Smooth muscle cell (in vitro differentiated cells): ENCODE measurements at regions not wholly inside any gene's neighbourhood (a gene's known extent, or its start where the extent isn't known, plus 50 kb on each side); places are given as distances from the start of the nearest gene placed in this dataset.

Experiments
- DNase-seq: peaks from one replicate; lab custom pipeline; 2025; ENCODE audit not compliant: unreplicated experiment; lab: John Stamatoyannopoulos, UW
- H2AFZ ChIP-seq: fragments of 200-600 bp; sonication (generic); 2 replicates; pipeline ENCODE4 v1.6.0; 2016; ENCODE audit warnings: antibody characterized with exemption, low read depth, mild to moderate bottlenecking
- H3F3A ChIP-seq: fragments of 200-600 bp; sonication (generic); 2 replicates; pipeline ENCODE4 v1.6.0; 2017; ENCODE audit warnings: antibody characterized with exemption, low read depth
- H3K27ac ChIP-seq: fragments of 200-600 bp; sonication (generic); 2 replicates; pipeline ENCODE4 v1.5.1; 2016; ENCODE audit warnings: low read depth, mild to moderate bottlenecking
- H3K27me3 ChIP-seq: fragments of 200-600 bp; sonication (generic); 2 replicates; pipeline ENCODE4 v1.6.1; 2016; ENCODE audit warnings: low read depth, mild to moderate bottlenecking
- H3K36me3 ChIP-seq: fragments of 200-600 bp; sonication (generic); 2 replicates; pipeline ENCODE4 v1.5.1; 2016; ENCODE audit warnings: low read depth
- H3K4me1 ChIP-seq: fragments of 200-600 bp; sonication (generic); 2 replicates; pipeline ENCODE4 v1.5.1; 2016; ENCODE audit warnings: low read depth
- H3K4me2 ChIP-seq: fragments of 200-600 bp; sonication (generic); 2 replicates; pipeline ENCODE4 v1.6.0; 2016; ENCODE audit warnings: mild to moderate bottlenecking
- H3K4me3 ChIP-seq: fragments of 200-600 bp; sonication (generic); 2 replicates; pipeline ENCODE4 v1.5.1; 2016; ENCODE audit warnings: mild to moderate bottlenecking
- H3K79me2 ChIP-seq: fragments of 200-600 bp; sonication (generic); 2 replicates; pipeline ENCODE4 v1.6.0; 2016; ENCODE audit warnings: low read depth, mild to moderate bottlenecking
- H3K9ac ChIP-seq: fragments of 200-600 bp; sonication (generic); 2 replicates; pipeline ENCODE4 v1.6.0; 2016; ENCODE audit warnings: low read depth
- H3K9me3 ChIP-seq: fragments of 200-600 bp; sonication (generic); replicated peaks from 2 replicates; pipeline ENCODE4 v1.5.1; 2016; ENCODE audit warnings: low read depth
- H4K20me1 ChIP-seq: fragments of 200-600 bp; sonication (generic); 2 replicates; pipeline ENCODE4 v1.6.0; 2016; ENCODE audit warnings: low read depth
- CTCF ChIP-seq: fragments of 200-600 bp; sonication (generic); IDR thresholded peaks from 2 replicates; pipeline ENCODE4 v1.5.1; 2017; ENCODE audit warnings: borderline replicate concordance, mild to moderate bottlenecking, antibody characterized with exemption; ENCODE audit not compliant: insufficient read depth, poor library complexity, severe bottlenecking
- WGBS: methylation state at CpG from one replicate; pipeline ENCODE4 v1.1.7; 2016; ENCODE audit warnings: low lambda C conversion rate; 5-methylcytosine and 5-hydroxymethylcytosine counted together

GRCh38 chr14:104284636-104285507 is 146.5 kb downstream of the KIF26A start:
- H3K4me2 ChIP-seq, result no peak overlapping the region
- no peaks in the 10 kb centered on the region for H3K79me2 ChIP-seq
- H3K27ac ChIP-seq, result no peak overlapping the region
- H4K20me1 ChIP-seq, result no peaks in the 10 kb centered on the region
- no peak overlapping the region for H2AFZ ChIP-seq
- H3K27me3 ChIP-seq, result no peaks in the 10 kb centered on the region
- TF ChIP-seq CTCF, result no peak
- no peaks in the 10 kb centered on the region for H3K9me3 ChIP-seq
- WGBS, result 88% methylated on average over 29 of the region's 29 CpGs
- H3F3A ChIP-seq, result no peaks in the 10 kb centered on the region
- H3K4me3 ChIP-seq, result no peak overlapping the region
- DNase-seq, result no peak
- no peak overlapping the region for H3K9ac ChIP-seq
- no peaks in the 10 kb centered on the region for H3K36me3 ChIP-seq
- peaks cover 3% of the 10 kb centered on the region for H3K4me1 ChIP-seq

GRCh38 chr14:104285508-104285840 is 147.1 kb downstream of the KIF26A start:
- Histone ChIP-seq H3K4me3 (no peak overlapping the region), H2AFZ (no peak overlapping the region), H3K79me2 (no peaks in the 10 kb centered on the region), H3K9ac (no peak overlapping the region), H4K20me1 (no peaks in the 10 kb centered on the region), H3K27me3 (no peaks in the 10 kb centered on the region), H3K4me2 (no peak overlapping the region), H3K4me1 (peaks cover 3% of the 10 kb centered on the region), H3F3A (no peaks in the 10 kb centered on the region), H3K36me3 (no peaks in the 10 kb centered on the region), H3K9me3 (no peaks in the 10 kb centered on the region), H3K27ac (no peak overlapping the region)
- no peak for TF ChIP-seq CTCF
- 85% methylated on average over 7 of the region's 7 CpGs for WGBS
- DNase-seq, result no peak

- H3K36me3 ChIP-seq, result no peaks in the 10 kb centered on the region
- no peaks in the 10 kb centered on the region for H3K79me2 ChIP-seq
- no peaks in the 10 kb centered on the region for H3K9me3 ChIP-seq
- no peak overlapping the region for H3K4me2 ChIP-seq
- H3K9ac ChIP-seq, result no peak overlapping the region
- no peaks in the 10 kb centered on the region for H3F3A ChIP-seq
- TF ChIP-seq CTCF, result no peak
- no peak overlapping the region for H3K4me3 ChIP-seq
- no peak overlapping the region for H2AFZ ChIP-seq
- H3K27ac ChIP-seq, result no peak overlapping the region
- no peaks in the 10 kb centered on the region for H3K27me3 ChIP-seq
- H3K4me1 ChIP-seq, result peaks cover 3% of the 10 kb centered on the region
- DNase-seq, result no peak
- no peaks in the 10 kb centered on the region for H4K20me1 ChIP-seq
- WGBS, result 80% methylated on average over 11 of the region's 11 CpGs
Measured at GRCh38 chr14:104286086-104286485, 147.7 kb downstream of the KIF26A start.

GRCh38 chr14:104286496-104286895 is 148.1 kb downstream of the KIF26A start:
- Histone ChIP-seq H3K4me2 (no peak overlapping the region), H3F3A (no peaks in the 10 kb centered on the region), H3K27me3 (no peaks in the 10 kb centered on the region), H3K9me3 (no peaks in the 10 kb centered on the region), H4K20me1 (no peaks in the 10 kb centered on the region), H3K27ac (no peak overlapping the region), H3K4me3 (no peak overlapping the region), H2AFZ (no peak overlapping the region), H3K9ac (no peak overlapping the region), H3K4me1 (peaks cover 7% of the 10 kb centered on the region), H3K36me3 (no peaks in the 10 kb centered on the region), H3K79me2 (no peaks in the 10 kb centered on the region)
- DNase-seq, result no peak
- 87% methylated on average over 7 of the region's 7 CpGs for WGBS
- TF ChIP-seq CTCF, result no peak
